ENCODE measurements at regions not wholly inside any gene's neighbourhood (a gene's known extent, or its start where the extent isn't known, plus 50 kb on each side); places are given as distances from the start of the nearest gene placed in this dataset.

- Mint-ChIP-seq H3K9me3 (peaks cover 5% of the 10 kb centered on the region), H3K36me3 (ENCODE audit: low read depth) (no peaks in the 10 kb centered on the region), H3K4me3 (no peak overlapping the region), H3K27ac (peak overlapping the region in 1 of 3 experiments; percentile 19), H3K4me1 (peaks cover 18% of the 10 kb centered on the region), H3K27me3 (ENCODE audit: low read depth) (peaks cover 4% of the 10 kb centered on the region)
- TF ChIP-seq CTCF (IDR thresholded peaks at IDR 0.05; ENCODE audit: unreplicated experiment in 3 of 3): no peak
Observed at GRCh38 chr16:73771196-73772064, 525.2 kb upstream of the PSMD7 start.

GRCh38 chr16:73768786-73769203 is 527.8 kb upstream of the PSMD7 start:
- H3K4me3 Mint-ChIP-seq: no peak overlapping the region
- H3K4me1 Mint-ChIP-seq: peaks cover 15% of the 10 kb centered on the region
- no peak overlapping the region for H3K27ac Mint-ChIP-seq
- H3K27me3 Mint-ChIP-seq (ENCODE audit: low read depth): no peaks in the 10 kb centered on the region
- TF ChIP-seq CTCF (IDR thresholded peaks at IDR 0.05; ENCODE audit: unreplicated experiment in 3 of 3): no peak
- no peaks in the 10 kb centered on the region for H3K36me3 Mint-ChIP-seq (ENCODE audit: low read depth)
- peaks cover 5% of the 10 kb centered on the region for H3K9me3 Mint-ChIP-seq

- no peak for TF ChIP-seq CTCF (IDR thresholded peaks at IDR 0.05; ENCODE audit: unreplicated experiment in 3 of 3)
Observed at GRCh38 chr16:73764321-73764720, 532.3 kb upstream of the PSMD7 start.

GRCh38 chr16:73756289-73757178 is 540.1 kb upstream of the PSMD7 start:
- Mint-ChIP-seq H3K4me1 (peaks cover 32% of the 10 kb centered on the region), H3K36me3 (ENCODE audit: low read depth) (peaks cover 4% of the 10 kb centered on the region), H3K27me3 (ENCODE audit: low read depth) (no peaks in the 10 kb centered on the region), H3K9me3 (peaks cover 9% of the 10 kb centered on the region), H3K27ac (peak overlapping the region in 2 of 3 experiments; percentile 28 to 63), H3K4me3 (no peak overlapping the region)
- TF ChIP-seq CTCF (IDR thresholded peaks at IDR 0.05; ENCODE audit: unreplicated experiment in 3 of 3): no peak

More at GRCh38 chr16:73764321-73764720, 532.3 kb upstream of the PSMD7 start:
- H3K4me3 Mint-ChIP-seq: no peak overlapping the region
- H3K4me1 Mint-ChIP-seq: peaks cover 11% of the 10 kb centered on the region
- no peaks in the 10 kb centered on the region for H3K27me3 Mint-ChIP-seq (ENCODE audit: low read depth)
- peaks cover 12% of the 10 kb centered on the region for H3K9me3 Mint-ChIP-seq
- H3K36me3 Mint-ChIP-seq (ENCODE audit: low read depth): peaks cover under 1% of the 10 kb centered on the region
- H3K27ac Mint-ChIP-seq: peak overlapping the region; percentile 8 to 63 (median 45)

- no peak overlapping the region for H3K4me3 Mint-ChIP-seq
- H3K27ac Mint-ChIP-seq: peak overlapping the region in 1 of 3 experiments; percentile 47
- peaks cover 3% of the 10 kb centered on the region for H3K36me3 Mint-ChIP-seq (ENCODE audit: low read depth)
- H3K27me3 Mint-ChIP-seq (ENCODE audit: low read depth): peaks cover 9% of the 10 kb centered on the region
- peaks cover 4% of the 10 kb centered on the region for H3K9me3 Mint-ChIP-seq
- H3K4me1 Mint-ChIP-seq: peaks cover 36% of the 10 kb centered on the region
- no peak for TF ChIP-seq CTCF (IDR thresholded peaks at IDR 0.05; ENCODE audit: unreplicated experiment in 3 of 3)
Observed at GRCh38 chr16:73753931-73754330, 542.7 kb upstream of the PSMD7 start.

Measured in nephron (organoid).